ENCODE measurements at regions not wholly inside any gene's neighbourhood (a gene's known extent, or its start where the extent isn't known, plus 50 kb on each side); places are given as distances from the start of the nearest gene placed in this dataset.

DNA sequence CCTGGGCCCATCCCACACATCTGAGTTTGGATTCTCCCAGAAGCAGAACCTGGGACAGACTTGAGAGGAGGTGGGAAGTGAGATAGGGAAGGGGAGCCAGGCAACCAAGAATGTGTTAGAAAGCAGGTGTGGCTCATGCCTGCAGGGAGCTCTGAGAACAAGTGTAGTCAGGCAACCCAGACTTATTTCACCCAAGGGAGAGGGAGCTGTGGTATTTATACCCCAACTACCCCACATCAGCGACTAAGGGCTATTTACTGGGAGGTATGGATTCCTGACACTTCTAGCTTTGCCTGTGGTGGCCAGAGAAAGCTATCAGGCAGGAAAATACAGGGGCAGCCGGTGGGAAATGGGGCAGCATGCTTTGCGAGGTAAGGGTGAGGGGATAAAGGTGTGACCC lies 125.8 kb upstream of the MSX1 start:
- H3K79me1 ChIP-seq (ENCODE audit: low read depth, low read length) = no peaks in the 10 kb centered on the region
- H3K18ac ChIP-seq (ENCODE audit: low read length) = no peak overlapping the region
- no peak overlapping the region for H3K4me2 ChIP-seq (ENCODE audit: insufficient read depth, low read length, poor library complexity, severe bottlenecking)
- H3K27ac ChIP-seq (replicated peaks; ENCODE audit: low read length) = no peak overlapping the region
- no peaks in the 10 kb centered on the region for H3K9me3 ChIP-seq (replicated peaks in 1 of 2; ENCODE audit: control insufficient read depth in 2 of 2, insufficient read depth in 1 of 2, low read depth in 1 of 2, low read length in 2 of 2)
- no peak overlapping the region for H3K4ac ChIP-seq (ENCODE audit: low read length)
- H4K91ac ChIP-seq (ENCODE audit: low read depth, low read length, poor library complexity) = no peak overlapping the region
- H3K23ac ChIP-seq (ENCODE audit: low read depth, low read length, poor library complexity) = no peak overlapping the region
- H2AFZ ChIP-seq (ENCODE audit: low read length) = no peak overlapping the region
- H3K14ac ChIP-seq (ENCODE audit: low read length) = no peak overlapping the region
- H2BK15ac ChIP-seq (ENCODE audit: low read length) = no peak overlapping the region
- H3K27me3 ChIP-seq (ENCODE audit: control insufficient read depth in 3 of 3, insufficient read depth in 3 of 3, low read depth in 1 of 3, low read length in 3 of 3) = peaks cover 0 to 13% (median 0%) of the 10 kb centered on the region in 3 experiments
- no peak overlapping the region for H2BK120ac ChIP-seq (ENCODE audit: low read depth, low read length)
- H3K4me3 ChIP-seq (ENCODE audit: low read length in 2 of 2) = no peak overlapping the region
- H3K36me3 ChIP-seq (replicated peaks in 1 of 2; ENCODE audit: control insufficient read depth in 2 of 2, insufficient read depth in 2 of 2, low read length in 2 of 2) = no peaks in the 10 kb centered on the region
- H3K9ac ChIP-seq (ENCODE audit: low read depth, low read length, poor library complexity) = no peak overlapping the region
- H2AK5ac ChIP-seq (ENCODE audit: low read depth, low read length) = no peak overlapping the region
- DNase-seq (ENCODE audit: low spot score) = no peak
- no peak overlapping the region for H2BK5ac ChIP-seq (ENCODE audit: low read length)
- WGBS, 2 donors (ENCODE audit: extremely low coverage in 2 of 2, insufficient read length in 2 of 2, insufficient replicate concordance in 1 of 2) = no CpG with 5 or more reads among the region's 3 CpGs
- H4K8ac ChIP-seq (ENCODE audit: low read depth, low read length) = no peak overlapping the region
- H3K4me1 ChIP-seq (ENCODE audit: control insufficient read depth in 2 of 2, insufficient read depth in 1 of 2, low read depth in 1 of 2, low read length in 2 of 2) = no peaks in the 10 kb centered on the region
- no peak overlapping the region for H2BK12ac ChIP-seq (ENCODE audit: low read length)

GRCh38 chr4:4730249-4730648 lies 129.2 kb upstream of the MSX1 start:
- Histone ChIP-seq H3K79me1 (ENCODE audit: low read depth, low read length) (no peaks in the 10 kb centered on the region), H3K14ac (ENCODE audit: low read length) (no peak overlapping the region), H3K9ac (ENCODE audit: low read depth, low read length, poor library complexity) (no peak overlapping the region)

DNA sequence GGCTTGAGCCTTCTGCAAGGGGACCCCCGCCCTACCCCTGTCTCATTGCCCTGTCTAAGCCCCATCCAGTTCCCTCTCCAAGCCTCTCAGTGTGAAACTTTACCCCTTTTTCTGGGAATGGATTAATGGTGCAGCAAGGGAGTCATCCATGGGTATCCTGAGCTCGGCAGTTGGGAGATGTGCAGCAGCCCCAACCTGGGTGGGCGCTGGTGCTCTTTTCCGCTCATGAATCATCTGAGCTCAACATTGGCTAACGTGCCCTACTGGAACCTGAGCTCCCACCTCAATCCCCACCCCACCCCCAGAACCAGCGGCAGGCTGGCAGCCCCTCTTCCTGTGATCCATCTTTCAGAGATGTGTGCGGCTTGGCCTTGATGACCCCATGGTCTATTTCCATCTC lies 130.3 kb upstream of the MSX1 start:
- Histone ChIP-seq H3K4me3 (ENCODE audit: low read length in 2 of 2) (no peak overlapping the region), H2BK120ac (ENCODE audit: low read depth, low read length) (no peak overlapping the region), H3K27me3 (ENCODE audit: control insufficient read depth in 3 of 3, insufficient read depth in 3 of 3, low read depth in 1 of 3, low read length in 3 of 3) (peaks cover 0 to 8% (median 0%) of the 10 kb centered on the region in 3 experiments), H3K9me3 (replicated peaks in 1 of 2; ENCODE audit: control insufficient read depth in 2 of 2, insufficient read depth in 1 of 2, low read depth in 1 of 2, low read length in 2 of 2) (peaks cover 12 to 22% of the 10 kb centered on the region in 2 donors), H4K91ac (ENCODE audit: low read depth, low read length, poor library complexity) (no peak overlapping the region), H2BK5ac (ENCODE audit: low read length) (no peak overlapping the region), H3K23ac (ENCODE audit: low read depth, low read length, poor library complexity) (no peak overlapping the region), H3K4ac (ENCODE audit: low read length) (no peak overlapping the region), H3K9ac (ENCODE audit: low read depth, low read length, poor library complexity) (no peak overlapping the region), H2BK15ac (ENCODE audit: low read length) (no peak overlapping the region), H3K4me1 (ENCODE audit: control insufficient read depth in 2 of 2, insufficient read depth in 1 of 2, low read depth in 1 of 2, low read length in 2 of 2) (no peaks in the 10 kb centered on the region), H2BK12ac (ENCODE audit: low read length) (no peak overlapping the region), H2AK5ac (ENCODE audit: low read depth, low read length) (no peak overlapping the region), H3K79me1 (ENCODE audit: low read depth, low read length) (no peaks in the 10 kb centered on the region), H3K18ac (ENCODE audit: low read length) (no peak overlapping the region), H3K36me3 (replicated peaks in 1 of 2; ENCODE audit: control insufficient read depth in 2 of 2, insufficient read depth in 2 of 2, low read length in 2 of 2) (no peaks in the 10 kb centered on the region), H2AFZ (ENCODE audit: low read length) (no peak overlapping the region), H3K27ac (replicated peaks; ENCODE audit: low read length) (no peak overlapping the region), H3K14ac (ENCODE audit: low read length) (no peak overlapping the region), H3K4me2 (ENCODE audit: insufficient read depth, low read length, poor library complexity, severe bottlenecking) (no peak overlapping the region), H4K8ac (ENCODE audit: low read depth, low read length) (no peak overlapping the region)
- WGBS, 2 donors (ENCODE audit: extremely low coverage in 2 of 2, insufficient read length in 2 of 2, insufficient replicate concordance in 1 of 2) = no CpG with 5 or more reads among the region's 7 CpGs
- DNase-seq (ENCODE audit: low spot score) = no peak

More at GRCh38 chr4:4730249-4730648, 129.2 kb upstream of the MSX1 start:
- no peak overlapping the region for H2BK5ac ChIP-seq (ENCODE audit: low read length)
- no peak overlapping the region for H2BK15ac ChIP-seq (ENCODE audit: low read length)
- H2AK5ac ChIP-seq (ENCODE audit: low read depth, low read length) = no peak overlapping the region
- no peak for DNase-seq (ENCODE audit: low spot score)
- peaks cover 11 to 18% of the 10 kb centered on the region in 2 donors for H3K9me3 ChIP-seq (replicated peaks in 1 of 2; ENCODE audit: control insufficient read depth in 2 of 2, insufficient read depth in 1 of 2, low read depth in 1 of 2, low read length in 2 of 2)
- no peaks in the 10 kb centered on the region for H3K4me1 ChIP-seq (ENCODE audit: control insufficient read depth in 2 of 2, insufficient read depth in 1 of 2, low read depth in 1 of 2, low read length in 2 of 2)
- no peak overlapping the region for H2AFZ ChIP-seq (ENCODE audit: low read length)
- no peak overlapping the region for H3K27ac ChIP-seq (replicated peaks; ENCODE audit: low read length)
- no peak overlapping the region for H3K4me2 ChIP-seq (ENCODE audit: insufficient read depth, low read length, poor library complexity, severe bottlenecking)
- no peak overlapping the region for H3K23ac ChIP-seq (ENCODE audit: low read depth, low read length, poor library complexity)
- WGBS, 2 donors (ENCODE audit: extremely low coverage in 2 of 2, insufficient read length in 2 of 2, insufficient replicate concordance in 1 of 2) = no CpG with 5 or more reads among the region's 11 CpGs
- H4K8ac ChIP-seq (ENCODE audit: low read depth, low read length) = no peak overlapping the region
- H3K36me3 ChIP-seq (replicated peaks in 1 of 2; ENCODE audit: control insufficient read depth in 2 of 2, insufficient read depth in 2 of 2, low read length in 2 of 2) = no peaks in the 10 kb centered on the region
- H3K4ac ChIP-seq (ENCODE audit: low read length) = no peak overlapping the region
- no peak overlapping the region for H2BK12ac ChIP-seq (ENCODE audit: low read length)
- H3K4me3 ChIP-seq (ENCODE audit: low read length in 2 of 2) = no peak overlapping the region
- peaks cover 0 to 9% (median 0%) of the 10 kb centered on the region in 3 experiments for H3K27me3 ChIP-seq (ENCODE audit: control insufficient read depth in 3 of 3, insufficient read depth in 3 of 3, low read depth in 1 of 3, low read length in 3 of 3)
- no peak overlapping the region for H4K91ac ChIP-seq (ENCODE audit: low read depth, low read length, poor library complexity)
- no peak overlapping the region for H3K18ac ChIP-seq (ENCODE audit: low read length)
- no peak overlapping the region for H2BK120ac ChIP-seq (ENCODE audit: low read depth, low read length)

DNA sequence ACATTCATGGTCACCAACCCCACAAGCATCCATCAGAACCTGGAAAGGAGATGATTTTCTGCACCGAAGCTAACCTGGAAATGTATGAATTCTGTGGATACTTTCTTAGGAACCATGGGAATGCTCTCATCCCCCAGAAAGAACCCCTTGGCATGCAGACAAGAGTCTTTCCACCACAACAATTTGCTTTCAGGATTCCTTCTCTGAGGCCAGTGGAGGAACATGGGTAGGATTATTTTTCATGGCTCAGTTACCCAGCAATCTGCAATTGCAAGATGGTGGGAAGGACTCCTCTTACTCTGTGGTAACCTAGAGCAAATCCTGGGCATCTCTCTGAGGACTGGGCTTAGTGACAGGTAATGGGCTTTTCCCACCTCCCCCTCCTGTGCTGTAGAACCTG lies 131.9 kb upstream of the MSX1 start:
- Histone ChIP-seq H4K8ac (ENCODE audit: low read depth, low read length) (no peak overlapping the region), H2BK15ac (ENCODE audit: low read length) (no peak overlapping the region), H3K9ac (ENCODE audit: low read depth, low read length, poor library complexity) (no peak overlapping the region), H3K4me1 (ENCODE audit: control insufficient read depth in 2 of 2, insufficient read depth in 1 of 2, low read depth in 1 of 2, low read length in 2 of 2) (no peaks in the 10 kb centered on the region), H3K27ac (replicated peaks; ENCODE audit: low read length) (no peak overlapping the region), H2BK120ac (ENCODE audit: low read depth, low read length) (no peak overlapping the region), H3K18ac (ENCODE audit: low read length) (no peak overlapping the region), H3K14ac (ENCODE audit: low read length) (no peak overlapping the region), H3K79me1 (ENCODE audit: low read depth, low read length) (no peaks in the 10 kb centered on the region), H3K23ac (ENCODE audit: low read depth, low read length, poor library complexity) (no peak overlapping the region), H3K27me3 (ENCODE audit: control insufficient read depth in 3 of 3, insufficient read depth in 3 of 3, low read depth in 1 of 3, low read length in 3 of 3) (no peaks in the 10 kb centered on the region), H2BK5ac (ENCODE audit: low read length) (no peak overlapping the region), H3K36me3 (replicated peaks in 1 of 2; ENCODE audit: control insufficient read depth in 2 of 2, insufficient read depth in 2 of 2, low read length in 2 of 2) (no peaks in the 10 kb centered on the region), H4K91ac (ENCODE audit: low read depth, low read length, poor library complexity) (no peak overlapping the region), H3K4me3 (ENCODE audit: low read length in 2 of 2) (no peak overlapping the region), H2AFZ (ENCODE audit: low read length) (no peak overlapping the region), H3K4me2 (ENCODE audit: insufficient read depth, low read length, poor library complexity, severe bottlenecking) (no peak overlapping the region), H2AK5ac (ENCODE audit: low read depth, low read length) (no peak overlapping the region), H3K4ac (ENCODE audit: low read length) (no peak overlapping the region), H3K9me3 (replicated peaks in 1 of 2; ENCODE audit: control insufficient read depth in 2 of 2, insufficient read depth in 1 of 2, low read depth in 1 of 2, low read length in 2 of 2) (peaks cover 12 to 25% of the 10 kb centered on the region in 2 donors), H2BK12ac (ENCODE audit: low read length) (no peak overlapping the region)
- no peak for DNase-seq (ENCODE audit: low spot score)
- WGBS, 2 donors (ENCODE audit: extremely low coverage in 2 of 2, insufficient read length in 2 of 2, insufficient replicate concordance in 1 of 2) = no CpG with 5 or more reads among the region's 1 CpG
